Endothelial cell (in vitro differentiated cells): ENCODE measurements at regions not wholly inside any gene's neighbourhood (a gene's known extent, or its start where the extent isn't known, plus 50 kb on each side); places are given as distances from the start of the nearest gene placed in this dataset.

ENCODE experiments used
- DNase-seq: peaks from one replicate; pipeline ENCODE4 v3.0.0; 2021; ENCODE audit warnings: low spot score
- H3K27ac Mint-ChIP-seq: one replicate; pipeline ENCODE4 v1.8.0; 2021; ENCODE audit warnings: mixed read lengths, inconsistent platforms; ENCODE audit not compliant: unreplicated experiment
- H3K27me3 Mint-ChIP-seq: one replicate; pipeline ENCODE4 v1.8.0; 2021; ENCODE audit warnings: mild to moderate bottlenecking, moderate library complexity, mixed read lengths, inconsistent platforms; ENCODE audit not compliant: unreplicated experiment
- H3K36me3 Mint-ChIP-seq: one replicate; pipeline ENCODE4 v1.8.0; 2021; ENCODE audit warnings: mild to moderate bottlenecking, low read depth, mixed read lengths, inconsistent platforms; ENCODE audit not compliant: unreplicated experiment
- H3K4me1 Mint-ChIP-seq: one replicate; pipeline ENCODE4 v1.8.0; 2021; ENCODE audit warnings: mild to moderate bottlenecking, mixed read lengths, inconsistent platforms; ENCODE audit not compliant: unreplicated experiment
- H3K4me3 Mint-ChIP-seq: one replicate; pipeline ENCODE4 v1.8.0; 2021; ENCODE audit warnings: mild to moderate bottlenecking, mixed read lengths, inconsistent platforms; ENCODE audit not compliant: unreplicated experiment
- H3K9me3 Mint-ChIP-seq: one replicate; pipeline ENCODE4 v1.8.0; 2021; ENCODE audit warnings: mixed read lengths, inconsistent platforms; ENCODE audit not compliant: unreplicated experiment
- CTCF ChIP-seq: fragments of 200-600 bp; sonication (generic); IDR thresholded peaks from one replicate; pipeline ENCODE4 v1.5.0; 2021; ENCODE audit warnings: antibody characterized with exemption; ENCODE audit not compliant: unreplicated experiment

- H3K36me3 Mint-ChIP-seq = no peaks in the 10 kb centered on the region
- no peak overlapping the region for H3K27ac Mint-ChIP-seq
- H3K9me3 Mint-ChIP-seq = no peaks in the 10 kb centered on the region
- H3K4me3 Mint-ChIP-seq = no peak overlapping the region
- no peak for TF ChIP-seq CTCF
- DNase-seq = no peak
- no peaks in the 10 kb centered on the region for H3K4me1 Mint-ChIP-seq
- no peaks in the 10 kb centered on the region for H3K27me3 Mint-ChIP-seq
Measured at GRCh38 chr14:89639687-89640086, 222.7 kb upstream of the FOXN3 start.

GRCh38 chr14:89638891-89639290, 221.9 kb upstream of the FOXN3 start:
- Mint-ChIP-seq H3K4me1 (no peaks in the 10 kb centered on the region), H3K4me3 (no peak overlapping the region), H3K27me3 (no peaks in the 10 kb centered on the region), H3K36me3 (no peaks in the 10 kb centered on the region), H3K9me3 (no peaks in the 10 kb centered on the region), H3K27ac (no peak overlapping the region)
- no peak for DNase-seq
- TF ChIP-seq CTCF = no peak

GRCh38 chr14:89637581-89637980, 220.5 kb upstream of the FOXN3 start:
- Mint-ChIP-seq H3K36me3 (no peaks in the 10 kb centered on the region), H3K27ac (no peak overlapping the region), H3K4me1 (no peaks in the 10 kb centered on the region), H3K27me3 (no peaks in the 10 kb centered on the region), H3K4me3 (no peak overlapping the region), H3K9me3 (no peaks in the 10 kb centered on the region)
- no peak for TF ChIP-seq CTCF
- no peak for DNase-seq

GRCh38 chr14:89635615-89636014, 218.6 kb upstream of the FOXN3 start:
- Mint-ChIP-seq H3K4me3 (no peak overlapping the region), H3K27me3 (peaks cover 2% of the 10 kb centered on the region), H3K4me1 (peaks cover 3% of the 10 kb centered on the region), H3K9me3 (no peaks in the 10 kb centered on the region), H3K27ac (no peak overlapping the region), H3K36me3 (no peaks in the 10 kb centered on the region)
- no peak for TF ChIP-seq CTCF
- no peak for DNase-seq

GRCh38 chr14:89634037-89634436, 217.0 kb upstream of the FOXN3 start:
- Mint-ChIP-seq H3K4me1 (peaks cover 8% of the 10 kb centered on the region), H3K4me3 (no peak overlapping the region), H3K9me3 (no peaks in the 10 kb centered on the region), H3K36me3 (no peaks in the 10 kb centered on the region), H3K27ac (no peak overlapping the region), H3K27me3 (peaks cover 2% of the 10 kb centered on the region)
- no peak for TF ChIP-seq CTCF
- DNase-seq = no peak
